ENCODE measurements at regions not wholly inside any gene's neighbourhood (a gene's known extent, or its start where the extent isn't known, plus 50 kb on each side); places are given as distances from the start of the nearest gene placed in this dataset.

- Histone ChIP-seq H3K4me3 (ENCODE audit: insufficient read depth, low read length, poor library complexity, severe bottlenecking) (no peak overlapping the region), H4K20me1 (ENCODE audit: low read depth, low read length) (no peaks in the 10 kb centered on the region), H3F3A (ENCODE audit: insufficient read depth) (no peaks in the 10 kb centered on the region), H3K4me2 (ENCODE audit: low read depth, low read length, poor library complexity, severe bottlenecking) (no peak overlapping the region), H3K27me3 (ENCODE audit: low read length) (no peaks in the 10 kb centered on the region), H3K9ac (ENCODE audit: low read length) (no peak overlapping the region), H2AFZ (ENCODE audit: low read depth, low read length, severe bottlenecking) (no peak overlapping the region), H3K36me3 (ENCODE audit: low read length) (no peaks in the 10 kb centered on the region), H3K79me2 (ENCODE audit: insufficient read depth, low read length) (no peaks in the 10 kb centered on the region), H3K9me2 (replicated peaks; ENCODE audit: insufficient read depth, low read length) (no peaks in the 10 kb centered on the region), H3K9me3 (ENCODE audit: insufficient read depth, low read length) (no peaks in the 10 kb centered on the region), H3K27ac (ENCODE audit: low read depth, low read length) (no peak overlapping the region)
- TF ChIP-seq EZH2phosphoT487 (conservative IDR thresholded peaks at IDR 0.05; ENCODE audit: low read length) (no peak), CTCF (IDR thresholded peaks at IDR 0.05; ENCODE audit: insufficient read depth, low read length, poor library complexity, severe bottlenecking) (no peak)
Measured at GRCh38 chr2:4047961-4048891, 344.9 kb downstream of the DCDC2C start.

- Histone ChIP-seq H3K4me3 (ENCODE audit: insufficient read depth, low read length, poor library complexity, severe bottlenecking) (no peak overlapping the region), H2AFZ (ENCODE audit: low read depth, low read length, severe bottlenecking) (no peak overlapping the region), H3K4me2 (ENCODE audit: low read depth, low read length, poor library complexity, severe bottlenecking) (no peak overlapping the region), H3K9me2 (replicated peaks; ENCODE audit: insufficient read depth, low read length) (no peaks in the 10 kb centered on the region), H3F3A (ENCODE audit: insufficient read depth) (no peaks in the 10 kb centered on the region), H3K9me3 (ENCODE audit: insufficient read depth, low read length) (no peaks in the 10 kb centered on the region), H4K20me1 (ENCODE audit: low read depth, low read length) (no peaks in the 10 kb centered on the region), H3K27ac (ENCODE audit: low read depth, low read length) (no peak overlapping the region), H3K36me3 (ENCODE audit: low read length) (no peaks in the 10 kb centered on the region), H3K27me3 (ENCODE audit: low read length) (peaks cover 3% of the 10 kb centered on the region; the same call in 1 of the 2 replicates), H3K79me2 (ENCODE audit: insufficient read depth, low read length) (no peaks in the 10 kb centered on the region), H3K9ac (ENCODE audit: low read length) (no peak overlapping the region)
- TF ChIP-seq EZH2phosphoT487 (conservative IDR thresholded peaks at IDR 0.05; ENCODE audit: low read length), result no peak
- TF ChIP-seq CTCF (IDR thresholded peaks at IDR 0.05; ENCODE audit: insufficient read depth, low read length, poor library complexity, severe bottlenecking), result no peak
Measured at GRCh38 chr2:4049463-4049862, 346.1 kb downstream of the DCDC2C start.

GRCh38 chr2:4053769-4054493 is 350.6 kb downstream of the DCDC2C start:
- H3K27ac ChIP-seq (ENCODE audit: low read depth, low read length), result no peak overlapping the region
- H3K79me2 ChIP-seq (ENCODE audit: insufficient read depth, low read length), result no peaks in the 10 kb centered on the region
- H2AFZ ChIP-seq (ENCODE audit: low read depth, low read length, severe bottlenecking), result no peak overlapping the region
- no peak overlapping the region for H3K9ac ChIP-seq (ENCODE audit: low read length)
- H3K4me2 ChIP-seq (ENCODE audit: low read depth, low read length, poor library complexity, severe bottlenecking), result no peak overlapping the region
- no peaks in the 10 kb centered on the region for H3K9me3 ChIP-seq (ENCODE audit: insufficient read depth, low read length)
- no peaks in the 10 kb centered on the region for H3F3A ChIP-seq (ENCODE audit: insufficient read depth)
- no peaks in the 10 kb centered on the region for H3K36me3 ChIP-seq (ENCODE audit: low read length)
- no peaks in the 10 kb centered on the region for H4K20me1 ChIP-seq (ENCODE audit: low read depth, low read length)
- peaks cover 3% of the 10 kb centered on the region; the same call in 1 of the 2 replicates for H3K27me3 ChIP-seq (ENCODE audit: low read length)
- H3K9me2 ChIP-seq (replicated peaks; ENCODE audit: insufficient read depth, low read length), result no peaks in the 10 kb centered on the region
- H3K4me3 ChIP-seq (ENCODE audit: insufficient read depth, low read length, poor library complexity, severe bottlenecking), result no peak overlapping the region
- TF ChIP-seq CTCF (IDR thresholded peaks at IDR 0.05; ENCODE audit: insufficient read depth, low read length, poor library complexity, severe bottlenecking) (no peak), EZH2phosphoT487 (conservative IDR thresholded peaks at IDR 0.05; ENCODE audit: low read length) (no peak)
